HUES6 (cell line): ENCODE measurements at regions not wholly inside any gene's neighbourhood (a gene's known extent, or its start where the extent isn't known, plus 50 kb on each side); places are given as distances from the start of the nearest gene placed in this dataset.

ENCODE experiments used
- H3K27ac ChIP-seq: 2 replicates; pipeline ENCODE4 v1.7.0; 2013; ENCODE audit warnings: low read depth, mild to moderate bottlenecking, low read length, inconsistent platforms
- H3K27me3 ChIP-seq: 2 replicates; pipeline ENCODE4 v1.6.1; 2013; ENCODE audit warnings: low read length; ENCODE audit not compliant: control insufficient read depth, insufficient read depth
- H3K36me3 ChIP-seq: 2 replicates; pipeline ENCODE4 v1.6.1; 2013; ENCODE audit warnings: low read length; ENCODE audit not compliant: control insufficient read depth, insufficient read depth
- H3K4me1 ChIP-seq: 2 replicates; pipeline ENCODE4 v1.6.1; 2013; ENCODE audit warnings: low read length; ENCODE audit not compliant: control insufficient read depth, insufficient read depth
- H3K4me3 ChIP-seq: 2 replicates; pipeline ENCODE4 v1.5.1; 2013; ENCODE audit warnings: low read depth, low read length
- H3K9ac ChIP-seq: one replicate; pipeline ENCODE4 v1.6.1; 2013; ENCODE audit warnings: mild to moderate bottlenecking, low read length
- H3K9me3 ChIP-seq: 2 replicates; pipeline ENCODE4 v1.6.1; 2013; ENCODE audit warnings: low read depth, low read length; ENCODE audit not compliant: control insufficient read depth, insufficient read depth

DNA sequence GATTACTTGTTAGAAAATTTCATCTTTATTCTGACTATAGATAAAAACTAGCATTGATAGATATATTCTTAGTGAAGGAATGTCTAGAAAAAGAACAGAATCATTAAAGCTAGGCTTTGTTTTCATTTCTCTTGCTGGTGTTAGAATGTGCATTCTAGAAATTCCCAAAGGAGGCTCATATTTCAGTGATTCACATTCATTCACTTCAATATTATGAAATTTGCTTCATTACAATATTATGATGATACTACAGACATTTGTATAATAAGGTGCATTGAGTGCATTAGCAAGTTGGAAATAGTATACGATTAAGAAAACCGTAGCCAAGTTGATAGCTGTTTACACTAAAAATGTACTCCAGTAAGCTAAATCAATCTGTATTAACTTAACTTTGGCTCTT is 70.7 kb upstream of the MYCBP2 start:
- H3K27ac ChIP-seq = no peak overlapping the region
- H3K36me3 ChIP-seq = no peaks in the 10 kb centered on the region
- H3K9me3 ChIP-seq = no peaks in the 10 kb centered on the region
- no peaks in the 10 kb centered on the region for H3K27me3 ChIP-seq
- H3K4me1 ChIP-seq = no peaks in the 10 kb centered on the region
- no peak overlapping the region for H3K9ac ChIP-seq
- no peak overlapping the region for H3K4me3 ChIP-seq

DNA sequence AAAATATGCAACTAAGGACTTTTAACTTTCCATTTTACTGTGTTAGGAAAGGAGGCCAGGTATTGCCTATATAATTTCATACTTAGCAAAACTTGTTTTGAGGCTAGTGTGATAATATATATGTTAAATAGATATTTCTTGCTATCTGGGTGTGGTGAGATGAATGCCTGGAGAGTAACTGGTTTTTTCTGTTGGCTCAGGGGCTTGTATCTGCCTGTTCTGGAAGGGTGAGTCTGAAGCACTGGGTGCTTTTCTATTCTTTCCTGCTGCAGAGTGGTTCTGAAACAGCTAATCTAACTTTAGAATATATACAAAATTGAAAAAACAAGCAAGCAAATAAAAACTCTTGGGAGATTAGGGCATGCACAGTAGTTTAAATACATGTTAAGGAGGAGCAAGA is 64.6 kb upstream of the MYCBP2 start:
- no peaks in the 10 kb centered on the region for H3K4me1 ChIP-seq

DNA sequence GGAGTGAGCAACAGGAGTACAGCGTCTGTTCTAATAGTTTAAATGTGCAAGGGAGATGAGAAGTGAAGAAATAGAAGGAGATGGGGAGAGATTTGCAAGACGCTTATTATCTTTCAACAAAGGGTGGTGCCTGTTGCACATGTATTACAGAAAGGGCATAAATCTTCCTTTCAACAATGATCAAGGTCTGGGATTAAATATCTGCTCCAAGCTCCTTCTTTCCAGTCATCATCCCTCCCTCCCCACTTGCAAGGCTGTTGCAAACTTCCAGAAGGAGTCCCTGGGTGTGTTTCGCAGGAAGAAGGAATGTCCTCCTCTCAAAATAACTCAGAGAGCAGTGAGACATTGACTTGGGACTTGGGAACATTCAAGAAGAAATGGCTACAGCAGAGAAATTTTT is 63.5 kb upstream of the MYCBP2 start:
- Histone ChIP-seq H3K4me1 (no peaks in the 10 kb centered on the region), H3K9ac (no peak overlapping the region), H3K9me3 (no peaks in the 10 kb centered on the region), H3K27ac (no peak overlapping the region), H3K27me3 (no peaks in the 10 kb centered on the region), H3K36me3 (no peaks in the 10 kb centered on the region), H3K4me3 (no peak overlapping the region)

More for the DNA sequence above, 64.6 kb upstream of the MYCBP2 start:
- H3K27me3 ChIP-seq = no peaks in the 10 kb centered on the region
- no peak overlapping the region for H3K27ac ChIP-seq
- no peaks in the 10 kb centered on the region for H3K9me3 ChIP-seq
- no peaks in the 10 kb centered on the region for H3K36me3 ChIP-seq
- H3K4me3 ChIP-seq = no peak overlapping the region
- H3K9ac ChIP-seq = no peak overlapping the region

DNA sequence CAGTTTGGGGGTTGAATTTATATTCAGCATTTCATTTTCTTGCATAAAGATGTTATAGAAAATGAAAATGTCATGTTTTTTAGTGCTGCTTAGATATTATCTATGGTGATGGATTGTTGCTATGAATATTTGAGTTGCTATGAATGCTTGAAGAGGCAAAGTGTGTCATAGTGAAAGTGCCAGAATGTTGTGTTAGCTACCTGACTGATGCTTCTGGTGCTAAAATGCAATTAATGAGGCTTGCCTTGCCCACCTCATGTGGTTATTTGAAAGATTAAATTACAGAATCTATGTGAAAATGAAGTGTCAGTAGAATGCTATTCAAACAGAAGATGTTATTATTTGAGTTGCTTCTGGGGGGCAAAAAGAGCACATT is 62.7 kb upstream of the MYCBP2 start:
- Histone ChIP-seq H3K9ac (no peak overlapping the region), H3K27ac (no peak overlapping the region), H3K27me3 (no peaks in the 10 kb centered on the region), H3K4me1 (no peaks in the 10 kb centered on the region), H3K9me3 (no peaks in the 10 kb centered on the region), H3K36me3 (no peaks in the 10 kb centered on the region), H3K4me3 (no peak overlapping the region)

DNA sequence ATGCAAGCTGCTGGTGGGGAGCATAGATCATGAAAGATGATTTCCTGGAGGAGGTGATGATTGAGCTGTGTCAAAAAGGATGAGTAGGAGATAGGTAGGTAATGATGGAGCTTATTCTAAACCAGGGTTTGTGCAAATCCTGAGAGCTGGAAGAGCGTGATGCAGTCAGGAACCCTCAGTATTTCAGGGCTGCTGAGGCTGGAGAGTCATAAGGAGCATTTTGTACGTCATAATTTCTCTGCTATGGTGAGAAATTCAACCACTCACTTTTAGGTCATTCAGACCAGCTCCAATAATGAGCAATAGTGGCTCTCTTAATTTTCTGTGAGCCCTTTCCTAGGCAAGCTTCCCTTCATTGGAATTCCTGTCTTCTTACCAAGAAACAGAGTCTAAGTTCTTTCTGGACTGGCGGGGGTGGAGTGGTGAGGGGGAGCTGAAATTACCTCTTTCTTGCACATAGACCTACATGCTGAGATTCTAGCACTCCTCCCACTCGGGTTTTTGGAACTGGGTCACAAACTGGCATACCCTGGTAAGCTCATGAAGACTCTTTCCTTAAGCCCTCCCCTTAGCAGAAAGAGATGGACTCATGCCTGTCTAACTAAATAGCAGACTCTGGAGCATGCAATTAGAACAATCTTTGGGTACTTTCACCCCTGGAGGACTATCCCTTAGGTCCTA is 62.2 kb upstream of the MYCBP2 start:
- Histone ChIP-seq H3K9ac (no peak overlapping the region), H3K27me3 (no peaks in the 10 kb centered on the region), H3K27ac (no peak overlapping the region), H3K9me3 (no peaks in the 10 kb centered on the region), H3K36me3 (no peaks in the 10 kb centered on the region), H3K4me1 (no peaks in the 10 kb centered on the region), H3K4me3 (no peak overlapping the region)

DNA sequence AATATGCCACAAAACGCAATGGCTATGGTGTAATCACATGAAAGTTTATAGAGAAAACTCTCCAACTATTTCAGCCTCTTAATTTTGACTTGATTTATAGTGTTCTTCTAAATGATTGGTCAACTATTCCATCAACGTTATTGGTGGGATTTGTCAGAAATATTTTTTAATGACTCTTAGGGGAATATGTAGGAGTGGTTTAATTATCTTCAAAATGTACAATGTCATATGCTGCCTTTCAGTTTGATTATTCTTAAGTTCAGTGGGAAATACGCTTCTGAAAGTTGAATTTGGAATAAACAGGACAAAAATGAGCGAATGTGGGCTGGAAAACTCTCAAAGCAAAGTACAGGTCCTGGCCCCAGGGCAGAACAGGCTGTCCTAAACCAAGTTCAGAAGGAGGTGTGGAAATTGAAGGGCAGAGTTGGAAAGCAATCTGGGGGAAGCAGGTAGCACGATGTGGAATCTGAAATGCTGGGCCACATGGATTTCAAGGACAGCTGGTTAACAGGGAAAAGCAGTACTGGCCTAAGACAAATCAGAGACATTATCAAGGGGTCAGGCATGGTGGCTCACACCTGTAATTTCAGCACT is 60.8 kb upstream of the MYCBP2 start:
- Histone ChIP-seq H3K27ac (no peak overlapping the region), H3K36me3 (no peaks in the 10 kb centered on the region), H3K9me3 (no peaks in the 10 kb centered on the region), H3K9ac (no peak overlapping the region), H3K27me3 (no peaks in the 10 kb centered on the region), H3K4me1 (peaks cover 7% of the 10 kb centered on the region; the same call in 1 of the 2 replicates), H3K4me3 (no peak overlapping the region)

DNA sequence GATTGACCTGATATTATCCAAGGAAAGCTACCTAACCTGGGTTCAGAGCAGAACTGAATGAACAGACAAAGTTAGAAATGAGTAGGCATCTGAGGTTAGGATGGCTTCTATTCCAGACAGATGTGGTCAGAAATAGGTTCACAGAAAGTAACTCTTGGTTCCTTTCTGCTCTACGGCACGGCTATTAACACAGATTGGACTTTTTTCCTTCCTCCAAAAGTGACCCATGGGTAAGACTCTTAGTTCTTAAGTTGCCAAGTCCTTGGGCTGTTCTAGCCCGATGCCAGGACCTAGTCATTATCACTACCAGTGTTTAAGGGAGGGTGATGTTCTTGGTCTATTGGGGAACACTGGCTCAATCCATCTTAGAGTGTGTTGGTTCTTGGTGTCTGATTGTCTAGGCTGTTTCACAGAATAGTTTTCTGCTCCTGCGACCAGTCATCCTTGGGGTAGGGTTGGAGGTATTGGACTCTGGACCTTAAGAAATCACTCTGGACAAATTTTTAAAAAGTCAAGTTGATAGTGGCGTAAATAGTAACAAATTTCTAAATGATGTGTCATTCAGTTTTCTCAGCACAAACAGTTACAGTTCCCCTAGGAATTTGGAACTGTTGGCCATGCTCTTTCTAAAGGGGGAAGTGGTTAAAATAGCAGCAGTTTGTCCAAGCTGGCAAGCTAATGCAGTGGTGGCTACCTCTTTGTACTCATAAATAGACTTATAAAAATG is 60.1 kb upstream of the MYCBP2 start:
- H3K36me3 ChIP-seq = no peaks in the 10 kb centered on the region
- H3K27me3 ChIP-seq = no peaks in the 10 kb centered on the region
- H3K9me3 ChIP-seq = no peaks in the 10 kb centered on the region
- no peak overlapping the region for H3K9ac ChIP-seq
- peaks cover 8% of the 10 kb centered on the region; the same call in 1 of the 2 replicates for H3K4me1 ChIP-seq
- H3K27ac ChIP-seq = no peak overlapping the region
- no peak overlapping the region for H3K4me3 ChIP-seq

DNA sequence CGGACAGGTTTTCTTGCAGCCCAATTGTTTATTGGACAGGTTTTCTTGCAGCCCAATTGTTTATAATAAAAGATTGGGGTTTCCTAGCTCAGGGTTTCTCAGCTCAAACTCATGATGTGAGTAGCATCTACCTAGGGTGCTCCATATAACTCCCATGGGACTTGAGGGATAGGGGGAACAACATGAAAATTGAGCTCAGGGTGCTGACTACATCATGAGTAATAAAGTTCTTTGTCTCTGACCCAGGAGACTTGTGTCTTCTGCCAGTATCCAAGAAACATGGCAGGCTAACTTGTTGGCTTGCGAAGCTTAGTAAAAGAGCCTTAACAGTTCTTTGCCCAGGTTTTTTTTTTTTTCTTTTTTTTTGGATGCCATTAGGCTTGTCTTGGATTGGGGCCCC is 59.2 kb upstream of the MYCBP2 start:
- Histone ChIP-seq H3K4me1 (peaks cover 8% of the 10 kb centered on the region; the same call in 1 of the 2 replicates), H3K36me3 (no peaks in the 10 kb centered on the region), H3K27me3 (no peaks in the 10 kb centered on the region), H3K4me3 (no peak overlapping the region), H3K27ac (no peak overlapping the region), H3K9me3 (no peaks in the 10 kb centered on the region), H3K9ac (no peak overlapping the region)

DNA sequence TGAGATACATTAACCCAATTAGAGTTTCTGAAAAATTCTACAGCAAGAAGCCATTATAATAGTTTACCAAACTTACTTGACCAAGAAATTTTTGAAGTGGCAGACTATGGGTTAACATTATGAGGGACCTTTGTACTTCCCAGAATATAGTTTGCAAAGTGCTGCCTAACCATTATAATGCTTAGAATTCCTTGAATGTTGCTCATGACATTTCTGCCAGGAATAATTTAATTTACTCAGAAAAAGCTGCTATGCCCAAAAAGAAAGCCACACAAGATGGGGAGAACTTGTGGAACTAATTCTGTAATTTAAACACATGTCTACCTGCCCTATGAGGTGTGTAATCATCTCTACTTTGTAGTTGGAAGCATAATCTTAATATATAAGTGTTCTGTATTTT is 58.1 kb upstream of the MYCBP2 start:
- H3K27ac ChIP-seq = no peak overlapping the region
- no peak overlapping the region for H3K9ac ChIP-seq
- peaks cover 8% of the 10 kb centered on the region; the same call in 1 of the 2 replicates for H3K4me1 ChIP-seq
- no peak overlapping the region for H3K4me3 ChIP-seq
- H3K36me3 ChIP-seq = no peaks in the 10 kb centered on the region
- H3K9me3 ChIP-seq = no peaks in the 10 kb centered on the region
- H3K27me3 ChIP-seq = no peaks in the 10 kb centered on the region

DNA sequence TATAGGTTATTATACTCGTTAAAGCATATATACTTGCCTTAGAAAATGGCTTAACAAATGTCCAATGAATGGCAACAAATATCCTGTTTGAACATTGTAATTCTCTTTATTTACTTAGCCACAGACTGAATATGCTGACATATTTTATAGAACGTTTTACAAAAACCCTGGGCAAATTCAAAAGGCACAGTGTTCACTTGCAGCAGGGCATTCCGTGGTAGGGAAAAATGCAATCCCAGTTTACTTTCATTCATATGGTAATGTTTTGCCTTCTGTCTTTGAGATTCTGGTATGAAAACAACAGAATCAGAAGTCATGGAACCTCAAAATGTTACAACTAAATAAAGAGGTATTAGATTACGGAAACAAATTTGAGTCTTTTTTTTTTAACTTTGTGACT is 56.2 kb upstream of the MYCBP2 start:
- Histone ChIP-seq H3K9me3 (no peaks in the 10 kb centered on the region), H3K36me3 (no peaks in the 10 kb centered on the region), H3K9ac (no peak overlapping the region), H3K27ac (no peak overlapping the region; the same call in 1 of the 2 replicates), H3K4me1 (peaks cover 8% of the 10 kb centered on the region; the same call in 1 of the 2 replicates), H3K4me3 (no peak overlapping the region), H3K27me3 (no peaks in the 10 kb centered on the region)

DNA sequence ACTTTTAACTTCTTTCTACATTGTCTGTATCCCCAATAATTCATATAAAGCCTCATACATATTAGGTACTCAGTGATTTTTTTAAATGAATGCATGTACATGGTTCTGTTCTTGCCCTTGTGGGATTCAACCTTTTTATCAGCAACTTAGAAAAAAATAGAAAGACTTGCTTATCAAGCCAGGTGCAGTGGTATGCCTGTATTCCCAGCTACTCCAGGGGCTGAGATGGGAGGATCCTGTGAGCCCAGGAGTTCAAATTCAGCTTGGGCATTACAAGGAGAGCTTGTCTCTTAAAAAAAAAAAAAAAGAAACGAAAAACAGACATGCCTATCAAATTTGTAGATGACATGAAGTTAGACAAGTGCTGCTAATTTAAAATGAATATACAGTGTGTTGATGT is 54.2 kb upstream of the MYCBP2 start:
- H3K9me3 ChIP-seq = no peaks in the 10 kb centered on the region
- no peaks in the 10 kb centered on the region for H3K36me3 ChIP-seq
- no peak overlapping the region for H3K27ac ChIP-seq
- H3K4me3 ChIP-seq = no peak overlapping the region
- H3K27me3 ChIP-seq = no peaks in the 10 kb centered on the region
- peaks cover 8% of the 10 kb centered on the region; the same call in 1 of the 2 replicates for H3K4me1 ChIP-seq
- no peak overlapping the region for H3K9ac ChIP-seq
